Spleen (tissue), 11 donors: ENCODE measurements at regions not wholly inside any gene's neighbourhood (a gene's known extent, or its start where the extent isn't known, plus 50 kb on each side); places are given as distances from the start of the nearest gene placed in this dataset.

Source experiments
- DNase-seq: peaks from one replicate; pipeline ENCODE4 v3.0.0-alpha.2; 2020
- H3K27ac ChIP-seq, 8 donors: fragments of 200-600 bp; sonication (generic) in 7 of 8; 1 replicate in 4 of 8; 2 replicates in 4 of 8; pipeline versions ENCODE4 v1.5.0 to v1.8.0; 2016 to 2021; ENCODE audit warnings: inconsistent platforms in 4 of 8, mild to moderate bottlenecking in 4 of 8, moderate library complexity in 1 of 8
- H3K27me3 ChIP-seq, 7 donors: fragments of 200-600 bp; sonication (generic) in 6 of 7; replicated peaks in 1 of 7; 1 replicate in 4 of 7; 2 replicates in 3 of 7; pipeline versions ENCODE4 v1.5.0 to v1.8.0; 2016 to 2021; ENCODE audit warnings: inconsistent platforms in 3 of 7, mild to moderate bottlenecking in 1 of 7
- H3K36me3 ChIP-seq, 6 donors: fragments of 200-600 bp; sonication (generic) in 5 of 6; 1 replicate in 4 of 6; 2 replicates in 2 of 6; pipeline versions ENCODE4 v1.5.0 to v1.8.0; 2016 to 2021; ENCODE audit warnings: inconsistent platforms in 2 of 6
- H3K4me1 ChIP-seq, 6 donors: fragments of 200-600 bp; sonication (generic) in 5 of 6; 1 replicate in 3 of 6; 2 replicates in 3 of 6; pipeline versions ENCODE4 v1.5.0 to v1.8.0; 2016 to 2021; ENCODE audit warnings: inconsistent platforms in 3 of 6
- H3K4me3 ChIP-seq, 8 donors: fragments of 200-600 bp; sonication (generic) in 7 of 8; 1 replicate in 4 of 8; 2 replicates in 4 of 8; pipeline versions ENCODE4 v1.5.0 to v1.8.0; 2016 to 2021; ENCODE audit warnings: inconsistent platforms in 4 of 8, mild to moderate bottlenecking in 4 of 8, moderate library complexity in 2 of 8
- H3K9me3 ChIP-seq, 8 donors: fragments of 200-600 bp; sonication (generic) in 7 of 8; 1 replicate in 4 of 8; 2 replicates in 4 of 8; pipeline versions ENCODE4 v1.5.0 to v1.8.0; 2016 to 2021; ENCODE audit warnings: inconsistent platforms in 4 of 8
- POLR2A ChIP-seq, 3 donors: fragments of 450-650 bp; IDR thresholded peaks; one replicate each; pipeline ENCODE4 v1.5.1; 2017; ENCODE audit warnings: antibody characterized with exemption in 3 of 3, mild to moderate bottlenecking in 1 of 3
- POLR2AphosphoS5 ChIP-seq, 3 donors: sonication (generic); formaldehyde crosslinking; IDR thresholded peaks; one replicate each; pipeline ENCODE4 v1.5.1; 2017; ENCODE audit warnings: antibody characterized with exemption in 3 of 3
- WGBS, 5 donors: extraction: QIAGEN DNeasy Blood & Tissue Kit in 3 of 5; methylation state at CpG; one replicate each; pipeline versions ENCODE4 v1.1.5 to v1.1.7; 2013 to 2018; 5-methylcytosine and 5-hydroxymethylcytosine counted together
- intact Hi-C: fragments of 100-400 bp; cut with DNase I; formaldehyde crosslinking; loops from one replicate; pipeline ENCODE4 v1.15.0; 2023; ENCODE audit warnings: low total_unique reads
- TF ChIP-seq, protein P1 (sequence below), 11 experiments: fragments of 200-600 bp in 7 of 11; fragments of 450-650 bp in 4 of 11; sonication (generic) in 4 of 11; IDR thresholded peaks in 8 of 11; conservative IDR thresholded peaks in 3 of 11; 1 replicate in 7 of 11; 2 replicates in 4 of 11; pipeline versions ENCODE4 v1.4.0 to v1.8.0; 2016 to 2021; ENCODE audit warnings: antibody characterized with exemption in 11 of 11, inconsistent platforms in 4 of 11, mild to moderate bottlenecking in 1 of 11
- donor health status: healthy with polysubstance abuse.
- donor health status: DM: no; HTN: no; CAD: no; lungs with moderate emphysema.
- donor health status: DM: no; HTN: no; CAD: no.
- donor health status: Bipolar disorder and iron deficiency.
- donor health status: healthy.
- donor health status: DM: no; HTN: no; CAD: no.
- donor health status: DM: yes; HTN: yes; CAD: no.

DNA sequence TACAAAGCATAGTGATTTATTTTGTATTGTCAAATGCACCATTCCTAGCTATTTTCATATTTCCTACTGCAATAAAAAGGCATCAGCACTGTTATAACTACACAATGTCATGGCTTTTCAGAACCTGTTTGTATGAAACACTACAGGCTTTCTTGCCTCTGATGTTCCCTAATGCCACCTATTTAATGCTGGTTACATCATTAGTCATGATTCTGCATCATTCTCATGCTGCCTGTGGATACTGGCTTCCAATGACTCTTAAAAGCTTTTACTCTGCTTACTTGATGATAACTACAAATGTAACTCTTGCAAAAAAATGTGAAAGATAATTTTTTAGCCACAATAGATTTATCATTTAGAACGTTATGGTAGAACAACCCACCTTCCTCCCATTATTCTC is 529.4 kb downstream of the HTR7 start:
- Histone ChIP-seq H3K27ac (no peak overlapping the region), H3K9me3 (no peaks in the 10 kb centered on the region), H3K4me1 (no peaks in the 10 kb centered on the region), H3K4me3 (no peak overlapping the region), H3K27me3 (no peaks in the 10 kb centered on the region), H3K36me3 (no peaks in the 10 kb centered on the region)
- DNase-seq, result no peak
- intact Hi-C loops, result no loop called here
- TF ChIP-seq POLR2A (IDR thresholded peaks at IDR 0.05) (no peak), POLR2AphosphoS5 (IDR thresholded peaks at IDR 0.05) (no peak)
- TF ChIP-seq, protein P1, sequence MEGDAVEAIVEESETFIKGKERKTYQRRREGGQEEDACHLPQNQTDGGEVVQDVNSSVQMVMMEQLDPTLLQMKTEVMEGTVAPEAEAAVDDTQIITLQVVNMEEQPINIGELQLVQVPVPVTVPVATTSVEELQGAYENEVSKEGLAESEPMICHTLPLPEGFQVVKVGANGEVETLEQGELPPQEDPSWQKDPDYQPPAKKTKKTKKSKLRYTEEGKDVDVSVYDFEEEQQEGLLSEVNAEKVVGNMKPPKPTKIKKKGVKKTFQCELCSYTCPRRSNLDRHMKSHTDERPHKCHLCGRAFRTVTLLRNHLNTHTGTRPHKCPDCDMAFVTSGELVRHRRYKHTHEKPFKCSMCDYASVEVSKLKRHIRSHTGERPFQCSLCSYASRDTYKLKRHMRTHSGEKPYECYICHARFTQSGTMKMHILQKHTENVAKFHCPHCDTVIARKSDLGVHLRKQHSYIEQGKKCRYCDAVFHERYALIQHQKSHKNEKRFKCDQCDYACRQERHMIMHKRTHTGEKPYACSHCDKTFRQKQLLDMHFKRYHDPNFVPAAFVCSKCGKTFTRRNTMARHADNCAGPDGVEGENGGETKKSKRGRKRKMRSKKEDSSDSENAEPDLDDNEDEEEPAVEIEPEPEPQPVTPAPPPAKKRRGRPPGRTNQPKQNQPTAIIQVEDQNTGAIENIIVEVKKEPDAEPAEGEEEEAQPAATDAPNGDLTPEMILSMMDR (IDR thresholded peaks at IDR 0.05 in 8 of 11, conservative IDR thresholded peaks at IDR 0.05 in 3 of 11), result no peak
- 77 to 85% (median 84%) methylated on average over 1 of the region's 1 CpG for WGBS, 5 donors

DNA sequence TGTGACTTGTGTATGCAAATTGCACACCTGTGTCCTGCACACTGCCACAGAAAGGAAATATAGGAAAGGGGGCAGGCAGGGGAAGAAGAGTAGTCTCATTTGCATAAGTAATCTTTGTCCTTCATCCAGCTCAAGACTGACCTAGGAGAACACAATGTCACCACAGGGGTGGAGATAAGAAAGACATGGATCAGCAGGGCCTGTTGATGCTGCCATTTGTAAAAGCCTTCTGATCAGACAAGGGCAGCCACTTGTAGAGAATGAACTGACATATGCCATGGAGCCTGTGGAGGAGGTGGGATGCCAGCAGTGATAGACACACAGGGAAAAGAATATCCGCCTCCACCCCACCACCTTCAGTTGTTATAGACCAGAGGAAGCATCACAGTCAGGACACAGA is 528.9 kb downstream of the HTR7 start:
- TF ChIP-seq POLR2A (IDR thresholded peaks at IDR 0.05), result no peak
- TF ChIP-seq POLR2AphosphoS5 (IDR thresholded peaks at IDR 0.05), result no peak
- TF ChIP-seq, protein P1 (IDR thresholded peaks at IDR 0.05 in 8 of 11, conservative IDR thresholded peaks at IDR 0.05 in 3 of 11), result no peak
- WGBS, 5 donors, result 75 to 100% (median 96%) methylated on average over 1 of the region's 1 CpG
- Histone ChIP-seq H3K4me3 (no peak overlapping the region), H3K9me3 (no peaks in the 10 kb centered on the region), H3K27ac (no peak overlapping the region), H3K4me1 (no peaks in the 10 kb centered on the region), H3K27me3 (no peaks in the 10 kb centered on the region), H3K36me3 (no peaks in the 10 kb centered on the region)
- no peak for DNase-seq
- intact Hi-C loops, result no loop called here

DNA sequence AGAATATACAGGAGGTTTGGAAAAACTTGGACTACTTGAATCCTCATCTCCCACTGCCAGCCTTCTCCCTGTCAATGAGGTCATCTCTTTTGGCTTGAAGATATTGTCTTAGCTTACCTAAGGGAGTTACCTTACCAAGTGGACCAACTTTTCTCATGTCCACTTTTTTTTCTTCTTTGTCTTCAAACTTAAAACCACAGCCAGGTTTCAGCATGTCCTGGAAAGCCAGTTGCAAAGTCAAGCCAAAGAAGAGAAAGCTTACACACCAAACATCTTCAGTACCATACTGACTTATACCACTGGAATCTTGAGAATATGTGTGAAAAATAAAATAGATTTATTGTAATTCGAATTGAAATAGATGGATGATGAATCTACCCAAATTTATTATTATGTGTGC is 520.5 kb downstream of the HTR7 start:
- Histone ChIP-seq H3K9me3 (peaks cover 0 to 3% (median 0%) of the 10 kb centered on the region in 8 donors), H3K27ac (no peak overlapping the region), H3K4me1 (no peaks in the 10 kb centered on the region), H3K36me3 (no peaks in the 10 kb centered on the region), H3K27me3 (no peaks in the 10 kb centered on the region), H3K4me3 (no peak overlapping the region)
- WGBS, 5 donors, result 53 to 71% (median 60%) methylated on average over 1 of the region's 1 CpG
- intact Hi-C loops, result no loop called here
- DNase-seq, result no peak
- TF ChIP-seq, protein P1 (IDR thresholded peaks at IDR 0.05 in 8 of 11, conservative IDR thresholded peaks at IDR 0.05 in 3 of 11), result no peak
- TF ChIP-seq POLR2A (IDR thresholded peaks at IDR 0.05), result no peak
- no peak for TF ChIP-seq POLR2AphosphoS5 (IDR thresholded peaks at IDR 0.05)

DNA sequence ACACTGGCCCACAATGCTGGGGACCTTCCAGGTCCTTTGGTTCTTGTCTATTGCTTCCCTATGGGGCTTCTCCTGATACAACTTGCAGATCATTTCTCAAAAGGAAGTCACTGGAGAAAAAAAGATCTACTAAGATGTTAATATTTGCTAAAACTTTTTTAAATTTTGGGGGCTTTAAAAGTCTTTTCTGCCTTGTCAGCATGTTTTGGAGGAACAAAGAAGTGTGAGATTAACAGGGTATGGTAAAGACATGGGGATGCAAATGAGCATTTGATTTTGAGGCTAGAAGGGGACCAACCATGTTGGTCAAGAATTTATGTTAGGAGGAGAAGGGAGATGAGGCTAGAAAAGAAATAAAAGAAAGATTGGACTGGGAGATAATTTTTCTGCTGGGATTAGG is 515.4 kb downstream of the HTR7 start:
- Histone ChIP-seq H3K9me3 (no peaks in the 10 kb centered on the region), H3K27me3 (peaks cover 0 to 5% (median 0%) of the 10 kb centered on the region in 7 donors), H3K27ac (no peak overlapping the region), H3K36me3 (no peaks in the 10 kb centered on the region), H3K4me1 (no peaks in the 10 kb centered on the region), H3K4me3 (no peak overlapping the region)
- intact Hi-C loops, result no loop called here
- TF ChIP-seq POLR2A (IDR thresholded peaks at IDR 0.05) (no peak), POLR2AphosphoS5 (IDR thresholded peaks at IDR 0.05) (no peak)
- TF ChIP-seq, protein P1 (IDR thresholded peaks at IDR 0.05 in 8 of 11, conservative IDR thresholded peaks at IDR 0.05 in 3 of 11), result no peak
- DNase-seq, result no peak
